Common myeloid progenitor, CD34-positive (primary cell): ENCODE measurements at regions not wholly inside any gene's neighbourhood (a gene's known extent, or its start where the extent isn't known, plus 50 kb on each side); places are given as distances from the start of the nearest gene placed in this dataset.

ENCODE experiments used
- CTCF ChIA-PET: fragments of 350-600 bp; sonication (Branson Sonifier 250); formaldehyde crosslinking; loops from one replicate; lab custom pipeline; 2021; ENCODE audit warnings: antibody characterized with exemption; lab: Charles Lee
- POLR2A ChIA-PET: fragments of 350-600 bp; sonication (Branson Sonifier 250); formaldehyde crosslinking; loops from one replicate; lab custom pipeline; 2021; ENCODE audit warnings: antibody characterized with exemption; lab: Charles Lee
- DNase-seq, 3 donors: peaks; one replicate each; pipeline versions ENCODE4 v3.0.0 to v3.0.0-alpha.2; 2013
- H3K27ac ChIP-seq, 2 experiments: 1 replicate in 1 of 2; 2 replicates in 1 of 2; pipeline ENCODE4 v1.7.0; 2013; ENCODE audit warnings: inconsistent platforms in 2 of 2, low read length in 2 of 2, mild to moderate bottlenecking in 2 of 2, low read depth in 1 of 2, moderate library complexity in 1 of 2; ENCODE audit not compliant: severe bottlenecking in 2 of 2, insufficient read depth in 1 of 2, poor library complexity in 1 of 2
- H3K27me3 ChIP-seq, 5 experiments: replicated peaks in 2 of 5; 1 replicate in 3 of 5; 2 replicates in 2 of 5; pipeline versions ENCODE4 v1.6.1 to v1.7.0; 2013; ENCODE audit warnings: low read length in 4 of 5, mild to moderate bottlenecking in 2 of 5, moderate library complexity in 2 of 5, inconsistent platforms in 1 of 5; ENCODE audit not compliant: insufficient read depth in 5 of 5, control insufficient read depth in 4 of 5
- H3K36me3 ChIP-seq, 4 experiments: 1 replicate in 2 of 4; 2 replicates in 2 of 4; pipeline versions ENCODE4 v1.6.1 to v1.7.0; 2013; ENCODE audit warnings: low read length in 3 of 4, control low read depth in 1 of 4, mild to moderate bottlenecking in 1 of 4; ENCODE audit not compliant: control insufficient read depth in 4 of 4, insufficient read depth in 4 of 4
- H3K4me1 ChIP-seq, 4 experiments: 1 replicate in 3 of 4; 2 replicates in 1 of 4; pipeline versions ENCODE4 v1.6.1 to v1.7.1; 2013; ENCODE audit warnings: low read length in 3 of 4, mild to moderate bottlenecking in 3 of 4, control low read depth in 1 of 4, inconsistent platforms in 1 of 4, moderate library complexity in 1 of 4; ENCODE audit not compliant: control insufficient read depth in 4 of 4, insufficient read depth in 4 of 4; ENCODE audit errors: control extremely low read depth in 1 of 4
- H3K4me3 ChIP-seq, 7 experiments: 1 replicate in 4 of 7; 2 replicates in 3 of 7; pipeline versions ENCODE4 v1.5.1 to v1.7.0; 2013; ENCODE audit warnings: mild to moderate bottlenecking in 7 of 7, low read length in 6 of 7, moderate library complexity in 6 of 7, inconsistent platforms in 2 of 7, low read depth in 2 of 7, control low read depth in 1 of 7; ENCODE audit not compliant: insufficient read depth in 4 of 7, control insufficient read depth in 1 of 7; ENCODE audit errors: extremely low read depth in 1 of 7
- H3K9me3 ChIP-seq, 5 experiments: 1 replicate in 4 of 5; 2 replicates in 1 of 5; pipeline versions ENCODE4 v1.6.1 to v1.7.1; 2013; ENCODE audit warnings: low read length in 4 of 5, mild to moderate bottlenecking in 2 of 5, inconsistent platforms in 1 of 5, low read depth in 1 of 5, moderate library complexity in 1 of 5; ENCODE audit not compliant: control insufficient read depth in 4 of 5, insufficient read depth in 2 of 5; ENCODE audit errors: control extremely low read depth in 1 of 5
- WGBS: methylation state at CpG from one replicate; pipeline ENCODE4 v1.1.5; 2013; ENCODE audit not compliant: insufficient coverage; 5-methylcytosine and 5-hydroxymethylcytosine counted together

DNA sequence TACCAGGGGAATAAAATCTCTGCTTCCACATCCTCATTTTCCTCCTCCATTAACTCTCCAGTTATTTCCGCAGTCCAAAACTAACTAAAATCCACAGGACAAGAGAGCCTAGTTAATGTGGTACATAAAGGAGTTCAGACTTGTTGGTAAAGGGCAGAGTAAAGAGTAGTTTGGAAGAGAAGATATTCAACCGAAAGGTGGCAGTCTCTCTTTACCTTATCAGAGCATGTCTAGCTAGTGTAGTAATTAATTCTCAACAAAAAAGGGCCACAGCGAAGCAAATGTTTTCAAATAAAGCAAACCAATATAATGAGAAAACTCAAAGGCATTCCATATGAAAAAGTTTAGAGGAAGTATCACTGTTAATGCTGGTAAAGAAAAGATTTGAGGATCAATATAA lies 286.5 kb downstream of the GLUD2 start:
- ChIA-PET POLR2A (no interaction called here), CTCF (no interaction called here)
- no peak for DNase-seq
- Histone ChIP-seq H3K27ac (no peak overlapping the region), H3K27me3 (peaks cover 0 to 2% (median 0%) of the 10 kb centered on the region in 5 experiments), H3K9me3 (no peaks in the 10 kb centered on the region), H3K36me3 (no peaks in the 10 kb centered on the region), H3K4me1 (no peaks in the 10 kb centered on the region), H3K4me3 (no peak overlapping the region)
- WGBS: no CpG with 5 or more reads among the region's 3 CpGs

DNA sequence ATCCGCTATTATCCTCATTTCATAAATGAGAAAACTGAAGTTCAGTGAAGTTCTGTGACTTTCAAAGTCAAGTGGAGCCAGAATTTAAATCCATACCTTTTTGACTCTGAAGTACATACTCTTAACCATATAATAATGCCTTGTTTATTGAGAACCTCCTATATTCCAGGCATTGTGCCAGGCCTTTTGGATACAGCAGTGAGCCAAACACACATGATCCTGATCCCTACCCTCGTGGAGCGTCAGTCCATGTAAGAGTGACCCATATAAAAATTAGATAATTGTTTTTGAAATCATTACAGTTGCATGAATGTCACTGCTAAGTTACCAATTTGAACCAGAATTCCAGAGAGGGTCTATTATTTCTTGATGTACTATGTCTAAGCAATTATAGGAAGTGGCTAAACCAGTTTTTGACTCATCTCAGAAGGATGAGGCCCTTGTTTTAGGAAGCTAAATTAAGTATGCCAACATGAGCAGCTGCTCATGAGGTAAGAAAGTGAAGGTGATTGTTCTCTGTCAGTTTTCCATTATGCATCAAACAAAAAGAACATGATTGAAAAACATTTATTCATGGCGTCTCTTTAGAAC lies 289.5 kb downstream of the GLUD2 start:
- no peaks in the 10 kb centered on the region for H3K4me1 ChIP-seq
- no peaks in the 10 kb centered on the region for H3K9me3 ChIP-seq
- DNase-seq: no peak
- H3K4me3 ChIP-seq: no peak overlapping the region
- H3K27ac ChIP-seq: no peak overlapping the region
- POLR2A ChIA-PET: no interaction called here
- CTCF ChIA-PET: no interaction called here
- H3K27me3 ChIP-seq: peaks cover 0 to 2% (median 0%) of the 10 kb centered on the region in 5 experiments
- no CpG with 5 or more reads among the region's 4 CpGs for WGBS
- H3K36me3 ChIP-seq: no peaks in the 10 kb centered on the region

DNA sequence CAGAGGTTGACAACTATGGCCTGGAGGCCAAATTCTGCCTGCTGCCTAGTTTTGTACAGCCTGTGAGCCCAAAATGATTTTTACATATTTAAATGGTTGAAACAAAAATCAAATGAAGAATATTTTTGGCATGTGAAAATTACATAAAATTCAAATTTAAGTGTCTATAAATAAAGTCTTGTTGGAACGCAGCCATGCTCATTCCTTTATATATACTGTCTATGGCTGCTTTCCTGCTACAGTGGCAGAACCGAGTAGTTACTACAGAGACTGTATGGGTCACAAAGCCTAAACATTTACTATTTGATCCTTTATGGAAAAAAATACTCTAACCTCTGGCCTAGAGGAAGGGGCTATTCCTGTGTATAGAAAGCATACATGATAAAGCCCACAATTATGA lies 290.4 kb downstream of the GLUD2 start:
- ChIA-PET POLR2A (no interaction called here), CTCF (no interaction called here)
- WGBS: no CpG with 5 or more reads among the region's 2 CpGs
- Histone ChIP-seq H3K27me3 (peaks cover 0 to 2% (median 0%) of the 10 kb centered on the region in 5 experiments), H3K36me3 (no peaks in the 10 kb centered on the region), H3K4me1 (no peaks in the 10 kb centered on the region), H3K9me3 (no peaks in the 10 kb centered on the region), H3K4me3 (no peak overlapping the region), H3K27ac (no peak overlapping the region)
- no peak for DNase-seq

DNA sequence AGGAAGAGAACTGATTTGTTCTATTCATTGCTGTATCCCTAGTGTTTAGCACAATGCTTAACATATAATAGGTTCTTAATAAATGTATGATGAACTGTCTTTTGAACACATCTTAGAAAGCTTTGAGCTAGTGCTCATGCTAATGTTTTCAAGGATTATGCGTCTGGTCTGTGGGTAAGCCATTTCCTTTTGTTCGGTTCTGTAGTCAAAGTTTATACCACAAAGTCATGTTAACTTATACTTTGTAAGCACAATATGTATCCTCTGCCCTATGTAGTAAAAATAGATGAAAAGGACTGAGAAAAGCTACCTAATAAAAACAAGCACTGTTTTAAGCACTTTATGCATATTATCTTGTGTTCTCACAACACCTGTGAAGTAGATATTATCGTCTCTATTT lies 301.9 kb downstream of the GLUD2 start:
- CTCF ChIA-PET: no interaction called here
- no peak overlapping the region for H3K4me3 ChIP-seq

GRCh38 chrX:121356139-121356849 lies 308.9 kb downstream of the GLUD2 start:
- no peak for DNase-seq
- Histone ChIP-seq H3K27me3 (no peaks in the 10 kb centered on the region), H3K9me3 (peaks cover 0 to 1% (median 0%) of the 10 kb centered on the region in 5 experiments), H3K36me3 (no peaks in the 10 kb centered on the region), H3K4me1 (no peaks in the 10 kb centered on the region), H3K4me3 (no peak overlapping the region), H3K27ac (no peak overlapping the region)
- 87% methylated on average over 21 of the region's 22 CpGs for WGBS
- POLR2A ChIA-PET: no interaction called here
- CTCF ChIA-PET: no interaction called here

More for the DNA sequence above, 301.9 kb downstream of the GLUD2 start:
- H3K9me3 ChIP-seq: peaks cover 0 to 1% (median 0%) of the 10 kb centered on the region in 5 experiments
- H3K4me1 ChIP-seq: no peaks in the 10 kb centered on the region
- no CpG with 5 or more reads among the region's 3 CpGs for WGBS
- POLR2A ChIA-PET: no interaction called here
- H3K36me3 ChIP-seq: no peaks in the 10 kb centered on the region
- no peaks in the 10 kb centered on the region for H3K27me3 ChIP-seq
- H3K27ac ChIP-seq: no peak overlapping the region
- no peak for DNase-seq

DNA sequence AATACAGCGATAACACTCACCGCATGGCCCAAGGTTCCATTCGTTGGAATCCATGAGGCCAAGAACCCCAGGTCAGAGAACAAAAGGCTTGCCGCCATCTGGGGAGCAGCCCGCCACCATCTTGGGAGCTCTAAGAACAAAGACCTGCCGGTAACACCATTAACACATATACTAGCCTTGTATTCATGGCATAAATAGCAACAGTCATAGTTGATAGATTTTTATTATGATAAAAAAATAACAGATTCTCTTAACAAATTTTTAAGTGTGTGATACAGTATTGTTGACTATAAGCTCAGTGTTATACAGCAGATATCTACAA lies 309.4 kb downstream of the GLUD2 start:
- peaks cover 0 to 1% (median 0%) of the 10 kb centered on the region in 5 experiments for H3K9me3 ChIP-seq
- 82% methylated on average over 3 of the region's 6 CpGs for WGBS
- H3K36me3 ChIP-seq: no peaks in the 10 kb centered on the region
- ChIA-PET POLR2A (no interaction called here), CTCF (no interaction called here)
- H3K27ac ChIP-seq: no peak overlapping the region
- no peak overlapping the region for H3K4me3 ChIP-seq
- no peak for DNase-seq
- H3K27me3 ChIP-seq: no peaks in the 10 kb centered on the region
- no peaks in the 10 kb centered on the region for H3K4me1 ChIP-seq

- H3K27ac ChIP-seq: no peak overlapping the region
- CTCF ChIA-PET: no interaction called here
- no peaks in the 10 kb centered on the region for H3K9me3 ChIP-seq
- no CpG with 5 or more reads among the region's 1 CpG for WGBS
- H3K4me1 ChIP-seq: no peaks in the 10 kb centered on the region
- no peaks in the 10 kb centered on the region for H3K27me3 ChIP-seq
- no peak for DNase-seq
- H3K36me3 ChIP-seq: no peaks in the 10 kb centered on the region
- POLR2A ChIA-PET: no interaction called here
- H3K4me3 ChIP-seq: no peak overlapping the region
These were observed 312.9 kb downstream of the GLUD2 start for GRCh38 chrX:121360280-121360679.
